ENCODE measurements at regions not wholly inside any gene's neighbourhood (a gene's known extent, or its start where the extent isn't known, plus 50 kb on each side); places are given as distances from the start of the nearest gene placed in this dataset.

- TF ChIP-seq ESRRA (IDR thresholded peaks at IDR 0.05; ENCODE audit: borderline replicate concordance, low read depth) (no peak), IRF1 (CRISPR knock-in tag; IDR thresholded peaks at IDR 0.05; ENCODE audit: borderline replicate concordance) (no peak), ZNF408 (CRISPR knock-in tag; IDR thresholded peaks at IDR 0.05; ENCODE audit: low read depth) (no peak), ERF (CRISPR knock-in tag; IDR thresholded peaks at IDR 0.05) (no peak), TCF7L2 (IDR thresholded peaks at IDR 0.05; ENCODE audit: low read depth, low read length) (no peak)
- TF ChIP-seq, protein P1, sequence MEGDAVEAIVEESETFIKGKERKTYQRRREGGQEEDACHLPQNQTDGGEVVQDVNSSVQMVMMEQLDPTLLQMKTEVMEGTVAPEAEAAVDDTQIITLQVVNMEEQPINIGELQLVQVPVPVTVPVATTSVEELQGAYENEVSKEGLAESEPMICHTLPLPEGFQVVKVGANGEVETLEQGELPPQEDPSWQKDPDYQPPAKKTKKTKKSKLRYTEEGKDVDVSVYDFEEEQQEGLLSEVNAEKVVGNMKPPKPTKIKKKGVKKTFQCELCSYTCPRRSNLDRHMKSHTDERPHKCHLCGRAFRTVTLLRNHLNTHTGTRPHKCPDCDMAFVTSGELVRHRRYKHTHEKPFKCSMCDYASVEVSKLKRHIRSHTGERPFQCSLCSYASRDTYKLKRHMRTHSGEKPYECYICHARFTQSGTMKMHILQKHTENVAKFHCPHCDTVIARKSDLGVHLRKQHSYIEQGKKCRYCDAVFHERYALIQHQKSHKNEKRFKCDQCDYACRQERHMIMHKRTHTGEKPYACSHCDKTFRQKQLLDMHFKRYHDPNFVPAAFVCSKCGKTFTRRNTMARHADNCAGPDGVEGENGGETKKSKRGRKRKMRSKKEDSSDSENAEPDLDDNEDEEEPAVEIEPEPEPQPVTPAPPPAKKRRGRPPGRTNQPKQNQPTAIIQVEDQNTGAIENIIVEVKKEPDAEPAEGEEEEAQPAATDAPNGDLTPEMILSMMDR (IDR thresholded peaks at IDR 0.05 in 2 of 3, conservative IDR thresholded peaks at IDR 0.05 in 1 of 3; ENCODE audit: insufficient read depth in 2 of 3, low read depth in 1 of 3, low read length in 3 of 3) = no peak
These were observed 562.9 kb downstream of the PIK3C3 start for GRCh38 chr18:42517896-42518295.
